ENCODE measurements at regions not wholly inside any gene's neighbourhood (a gene's known extent, or its start where the extent isn't known, plus 50 kb on each side); places are given as distances from the start of the nearest gene placed in this dataset.

DNA sequence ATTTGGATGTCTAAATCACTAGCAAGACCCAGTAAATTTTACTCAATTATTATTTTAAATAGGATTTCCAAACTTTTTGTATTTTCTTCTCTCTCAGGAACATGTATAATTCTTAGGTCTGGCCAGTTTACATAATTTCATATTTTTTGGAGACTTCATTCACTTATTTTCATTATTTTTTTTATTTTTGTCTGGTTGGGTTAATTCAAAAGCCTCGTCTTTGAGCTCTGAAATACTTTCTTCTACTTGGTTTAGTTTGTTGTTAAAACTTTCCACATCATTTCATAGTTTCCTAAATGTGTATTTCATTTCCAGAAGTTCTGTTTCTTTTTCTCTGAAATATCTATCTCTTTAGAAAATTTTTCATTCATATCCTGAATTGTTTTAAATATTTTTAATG is 322.9 kb upstream of the SPRY2 start:
- Histone ChIP-seq H3K4me1 (ENCODE audit: insufficient read depth) (no peaks in the 10 kb centered on the region), H4K20me1 (replicated peaks; ENCODE audit: insufficient read depth) (no peaks in the 10 kb centered on the region), H2AFZ (no peak overlapping the region), H3K4me2 (no peak overlapping the region), H3K9me2 (ENCODE audit: insufficient read depth) (no peaks in the 10 kb centered on the region), H3K4me3 (no peak overlapping the region), H3K36me3 (ENCODE audit: insufficient read depth) (no peaks in the 10 kb centered on the region), H3K27ac (ENCODE audit: low read depth) (no peak overlapping the region), H3K79me2 (replicated peaks; ENCODE audit: insufficient read depth) (no peaks in the 10 kb centered on the region), H3K27me3 (ENCODE audit: insufficient read depth) (no peaks in the 10 kb centered on the region), H3F3A (replicated peaks; ENCODE audit: low read depth) (no peaks in the 10 kb centered on the region)
- Mint-ChIP-seq H3K9me3 (no peaks in the 10 kb centered on the region), H3K4me3 (no peak overlapping the region), H3K36me3 (ENCODE audit: low read depth) (no peaks in the 10 kb centered on the region), H3K4me1 (peaks cover 12% of the 10 kb centered on the region; the same call in 2 of the 3 replicates), H3K27me3 (ENCODE audit: insufficient read depth, low read depth, poor library complexity) (no peaks in the 10 kb centered on the region), H3K27ac (no peak overlapping the region)
- ATAC-seq (no peak), DNase-seq (ENCODE audit: low spot score) (no peak)
- TF ChIP-seq POLR2AphosphoS5 (IDR thresholded peaks at IDR 0.05; ENCODE audit: low read depth) (no peak), ZNF114 (CRISPR knock-in tag; IDR thresholded peaks at IDR 0.05) (no peak), EZH2phosphoT487 (IDR thresholded peaks at IDR 0.05; ENCODE audit: unreplicated experiment) (no peak), EZH2 (IDR thresholded peaks at IDR 0.05; ENCODE audit: low read depth, unreplicated experiment) (no peak), ZNF462 (CRISPR knock-in tag; IDR thresholded peaks at IDR 0.05) (no peak), ZNF331 (CRISPR knock-in tag; IDR thresholded peaks at IDR 0.05; ENCODE audit: low read depth) (no peak), JUNB (IDR thresholded peaks at IDR 0.05; ENCODE audit: unreplicated experiment) (no peak), CTCF (conservative IDR thresholded peaks at IDR 0.05; ENCODE audit: low read depth in 2 of 2) (no peak)
- TF ChIP-seq, protein P1, sequence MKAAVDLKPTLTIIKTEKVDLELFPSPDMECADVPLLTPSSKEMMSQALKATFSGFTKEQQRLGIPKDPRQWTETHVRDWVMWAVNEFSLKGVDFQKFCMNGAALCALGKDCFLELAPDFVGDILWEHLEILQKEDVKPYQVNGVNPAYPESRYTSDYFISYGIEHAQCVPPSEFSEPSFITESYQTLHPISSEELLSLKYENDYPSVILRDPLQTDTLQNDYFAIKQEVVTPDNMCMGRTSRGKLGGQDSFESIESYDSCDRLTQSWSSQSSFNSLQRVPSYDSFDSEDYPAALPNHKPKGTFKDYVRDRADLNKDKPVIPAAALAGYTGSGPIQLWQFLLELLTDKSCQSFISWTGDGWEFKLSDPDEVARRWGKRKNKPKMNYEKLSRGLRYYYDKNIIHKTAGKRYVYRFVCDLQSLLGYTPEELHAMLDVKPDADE (IDR thresholded peaks at IDR 0.05): no peak
